Endometrium (tissue), 2 donors: ENCODE measurements at regions not wholly inside any gene's neighbourhood (a gene's known extent, or its start where the extent isn't known, plus 50 kb on each side); places are given as distances from the start of the nearest gene placed in this dataset.

Source experiments
- FAIRE-seq: peaks from 2 replicates; lab custom pipeline; 2012; peaks lifted over from hg19 to GRCh38; lab: Jason Lieb, UNC
- donor health status: control.
- donor health status: control.

- no peak for FAIRE-seq
These were observed 236.9 kb downstream of the QKI start for GRCh38 chr6:163651426-163651825.

- no peak for FAIRE-seq
These were observed 234.3 kb downstream of the QKI start for GRCh38 chr6:163648868-163649267.

GRCh38 chr6:163647624-163648023 lies 233.1 kb downstream of the QKI start:
- no peak for FAIRE-seq

- FAIRE-seq, result no peak
These were observed 232.3 kb downstream of the QKI start for GRCh38 chr6:163646866-163647265.

- no peak for FAIRE-seq
These were observed 231.6 kb downstream of the QKI start for GRCh38 chr6:163646133-163646532.

GRCh38 chr6:163645560-163645959 lies 231.0 kb downstream of the QKI start:
- FAIRE-seq, result no peak

GRCh38 chr6:163643866-163644265 lies 229.3 kb downstream of the QKI start:
- FAIRE-seq, result no peak

GRCh38 chr6:163641706-163642105 lies 227.2 kb downstream of the QKI start:
- no peak for FAIRE-seq

GRCh38 chr6:163640641-163641040 lies 226.1 kb downstream of the QKI start:
- FAIRE-seq, result no peak

- FAIRE-seq, result no peak
These were observed 223.0 kb downstream of the QKI start for GRCh38 chr6:163637524-163637923.

- no peak for FAIRE-seq
These were observed 221.3 kb downstream of the QKI start for GRCh38 chr6:163635731-163636364.

- FAIRE-seq, result no peak
These were observed 220.8 kb downstream of the QKI start for GRCh38 chr6:163635315-163635714.

GRCh38 chr6:163634211-163635171 lies 220.0 kb downstream of the QKI start:
- FAIRE-seq, result no peak

GRCh38 chr6:163630991-163631390 lies 216.5 kb downstream of the QKI start:
- no peak for FAIRE-seq

GRCh38 chr6:163630572-163630971 lies 216.1 kb downstream of the QKI start:
- no peak for FAIRE-seq

- no peak for FAIRE-seq
These were observed 215.6 kb downstream of the QKI start for GRCh38 chr6:163630096-163630495.
